WTC11 (cell line): ENCODE measurements at regions not wholly inside any gene's neighbourhood (a gene's known extent, or its start where the extent isn't known, plus 50 kb on each side); places are given as distances from the start of the nearest gene placed in this dataset.

Experiments
- ATF2 ChIP-seq: sonication (generic); formaldehyde crosslinking; IDR thresholded peaks from 2 replicates; pipeline ENCODE4 v1.8.1; 2022; ENCODE audit warnings: low read depth, missing genetic modification reagents, borderline replicate concordance
- CTCF ChIP-seq: fragments of 200-600 bp; IDR thresholded peaks from 2 replicates; pipeline ENCODE4 v1.8.0; 2022; ENCODE audit warnings: antibody characterized with exemption
- ELF4 ChIP-seq: sonication (generic); formaldehyde crosslinking; IDR thresholded peaks from 2 replicates; pipeline ENCODE4 v1.8.1; 2022; ENCODE audit warnings: low read depth, mild to moderate bottlenecking, moderate library complexity, missing genetic modification reagents
- FOXK1 ChIP-seq: sonication (generic); formaldehyde crosslinking; IDR thresholded peaks from 2 replicates; pipeline ENCODE4 v1.8.0; 2022; ENCODE audit warnings: mild to moderate bottlenecking, moderate library complexity, missing genetic modification reagents
- MAX ChIP-seq: sonication (generic); formaldehyde crosslinking; IDR thresholded peaks from 2 replicates; pipeline ENCODE4 v1.8.0; 2022; ENCODE audit warnings: mild to moderate bottlenecking, missing genetic modification reagents
- NR3C1 ChIP-seq: sonication (generic); formaldehyde crosslinking; conservative IDR thresholded peaks from 2 replicates; pipeline ENCODE4 v1.8.1; 2023; ENCODE audit warnings: low read depth, mild to moderate bottlenecking, missing genetic modification reagents
- PREB ChIP-seq: sonication (generic); formaldehyde crosslinking; IDR thresholded peaks from 2 replicates; pipeline ENCODE4 v1.8.1; 2022; ENCODE audit warnings: mild to moderate bottlenecking, missing genetic modification reagents, moderate library complexity, borderline replicate concordance
- ZNF281 ChIP-seq: sonication (generic); formaldehyde crosslinking; IDR thresholded peaks from 2 replicates; pipeline ENCODE4 v1.8.0; 2023; ENCODE audit warnings: mild to moderate bottlenecking, missing genetic modification reagents
- ZNF416 ChIP-seq: fragments of 250-450 bp; sonication (Bioruptor Pico); IDR thresholded peaks from 2 replicates; pipeline ENCODE4 v1.9.0; 2021; ENCODE audit warnings: mild to moderate bottlenecking, inconsistent platforms

GRCh38 chr4:4962928-4963327 is 56.3 kb downstream of the CYTL1 start:
- TF ChIP-seq CTCF: no peak
- TF ChIP-seq ZNF416: no peak
- no peak for TF ChIP-seq ZNF281 (CRISPR knock-in tag)
- no peak for TF ChIP-seq FOXK1
- no peak for TF ChIP-seq ELF4 (CRISPR knock-in tag)
- no peak for TF ChIP-seq MAX (CRISPR knock-in tag)
- TF ChIP-seq ATF2 (CRISPR knock-in tag): no peak
- no peak for TF ChIP-seq PREB (CRISPR knock-in tag)
- TF ChIP-seq NR3C1 (CRISPR knock-in tag): no peak
